H1 (cell line): ENCODE measurements at regions not wholly inside any gene's neighbourhood (a gene's known extent, or its start where the extent isn't known, plus 50 kb on each side); places are given as distances from the start of the nearest gene placed in this dataset.

Experiments
- BACH1 ChIP-seq: IDR thresholded peaks from 2 replicates; pipeline ENCODE4 v1.6.1; 2012; ENCODE audit warnings: low read length, improper control_type of control experiment
- CHD1 ChIP-seq: IDR thresholded peaks from 2 replicates; pipeline ENCODE4 v1.6.1; 2012; ENCODE audit warnings: low read depth, low read length, improper control_type of control experiment
- EP300 ChIP-seq, 2 experiments: IDR thresholded peaks; 1 replicate in 1 of 2; 2 replicates in 1 of 2; pipeline ENCODE4 v1.6.1; 2011 to 2012; ENCODE audit warnings: low read depth in 2 of 2, low read length in 2 of 2, mild to moderate bottlenecking in 2 of 2, borderline replicate concordance in 1 of 2, inconsistent platforms in 1 of 2, moderate library complexity in 1 of 2
- POLR2A ChIP-seq, 2 experiments: IDR thresholded peaks; 1 replicate in 1 of 2; 2 replicates in 1 of 2; pipeline ENCODE4 v1.6.1; 2011; ENCODE audit warnings: low read depth in 2 of 2, low read length in 2 of 2, mild to moderate bottlenecking in 2 of 2; ENCODE audit errors: control extremely low read depth in 1 of 2
- POLR2AphosphoS5 ChIP-seq: IDR thresholded peaks from 2 replicates; pipeline ENCODE4 v1.6.1; 2011; ENCODE audit warnings: low read depth, low read length
- RBBP5 ChIP-seq: IDR thresholded peaks from 2 replicates; pipeline ENCODE4 v1.7.1; 2012; ENCODE audit warnings: low read depth, mild to moderate bottlenecking, inconsistent platforms, low read length, moderate library complexity, borderline replicate concordance
- TAF7 ChIP-seq: optimal IDR thresholded peaks from 2 replicates; pipeline ENCODE3; 2011; ENCODE audit warnings: low read depth, mild to moderate bottlenecking, inconsistent platforms, low read length, moderate library complexity, borderline replicate concordance
- TF ChIP-seq, protein P1 (sequence below), 3 experiments: IDR thresholded peaks; 1 replicate in 2 of 3; 2 replicates in 1 of 3; pipeline versions ENCODE4 v1.5.1 to v1.6.1; 2011; ENCODE audit warnings: low read length in 3 of 3, mild to moderate bottlenecking in 3 of 3, inconsistent platforms in 2 of 3, low read depth in 1 of 3, moderate library complexity in 1 of 3; ENCODE audit not compliant: insufficient read depth in 1 of 3; ENCODE audit errors: control extremely low read depth in 1 of 3

GRCh38 chr10:3886191-3886590 is 101.2 kb upstream of the KLF6 start:
- TF ChIP-seq POLR2A (IDR thresholded peaks at IDR 0.05; ENCODE audit: control extremely low read depth in 1 of 2, low read depth in 2 of 2, low read length in 2 of 2) (no peak), EP300 (IDR thresholded peaks at IDR 0.05; ENCODE audit: borderline replicate concordance in 1 of 2, low read depth in 2 of 2, low read length in 2 of 2) (no peak), BACH1 (no peak), CHD1 (no peak), TAF7 (no peak), POLR2AphosphoS5 (no peak), RBBP5 (no peak)
- TF ChIP-seq, protein P1, sequence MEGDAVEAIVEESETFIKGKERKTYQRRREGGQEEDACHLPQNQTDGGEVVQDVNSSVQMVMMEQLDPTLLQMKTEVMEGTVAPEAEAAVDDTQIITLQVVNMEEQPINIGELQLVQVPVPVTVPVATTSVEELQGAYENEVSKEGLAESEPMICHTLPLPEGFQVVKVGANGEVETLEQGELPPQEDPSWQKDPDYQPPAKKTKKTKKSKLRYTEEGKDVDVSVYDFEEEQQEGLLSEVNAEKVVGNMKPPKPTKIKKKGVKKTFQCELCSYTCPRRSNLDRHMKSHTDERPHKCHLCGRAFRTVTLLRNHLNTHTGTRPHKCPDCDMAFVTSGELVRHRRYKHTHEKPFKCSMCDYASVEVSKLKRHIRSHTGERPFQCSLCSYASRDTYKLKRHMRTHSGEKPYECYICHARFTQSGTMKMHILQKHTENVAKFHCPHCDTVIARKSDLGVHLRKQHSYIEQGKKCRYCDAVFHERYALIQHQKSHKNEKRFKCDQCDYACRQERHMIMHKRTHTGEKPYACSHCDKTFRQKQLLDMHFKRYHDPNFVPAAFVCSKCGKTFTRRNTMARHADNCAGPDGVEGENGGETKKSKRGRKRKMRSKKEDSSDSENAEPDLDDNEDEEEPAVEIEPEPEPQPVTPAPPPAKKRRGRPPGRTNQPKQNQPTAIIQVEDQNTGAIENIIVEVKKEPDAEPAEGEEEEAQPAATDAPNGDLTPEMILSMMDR (IDR thresholded peaks at IDR 0.05; ENCODE audit: control extremely low read depth in 1 of 3, insufficient read depth in 1 of 3, low read depth in 1 of 3, low read length in 3 of 3) = no peak
